Mucosa of descending colon (tissue), 3 donors: ENCODE measurements at regions not wholly inside any gene's neighbourhood (a gene's known extent, or its start where the extent isn't known, plus 50 kb on each side); places are given as distances from the start of the nearest gene placed in this dataset.

Experiments used
- ATAC-seq: fragments of 200-7000 bp; cut with Tn5 transposase; one replicate; pipeline ENCODE4 v1.9.1; 2020; ENCODE audit warnings: mild to moderate bottlenecking, moderate library complexity
- DNase-seq, 3 donors: peaks; one replicate each; pipeline ENCODE4 v3.0.0-alpha.2; 2020
- H3K36me3 ChIP-seq: fragments of 200-600 bp; one replicate; pipeline ENCODE4 v1.8.0; 2021; ENCODE audit warnings: low read depth, mild to moderate bottlenecking
- H3K4me1 ChIP-seq: fragments of 200-600 bp; one replicate; pipeline ENCODE4 v1.8.0; 2021; ENCODE audit warnings: low read depth, mild to moderate bottlenecking
- H3K4me3 ChIP-seq: fragments of 200-600 bp; one replicate; pipeline ENCODE4 v1.8.0; 2021; ENCODE audit warnings: mild to moderate bottlenecking
- H3K9me3 ChIP-seq: fragments of 200-600 bp; one replicate; pipeline ENCODE4 v1.8.0; 2021; ENCODE audit warnings: mild to moderate bottlenecking
- CTCF ChIP-seq: fragments of 200-600 bp; IDR thresholded peaks from one replicate; pipeline ENCODE4 v1.8.0; 2022; ENCODE audit warnings: antibody characterized with exemption, mild to moderate bottlenecking
- intact Hi-C, 2 donors: fragments of 100-400 bp; cut with DNase I in 1 of 2; cut with micrococcal nuclease in 1 of 2; formaldehyde crosslinking; loops; one replicate each; pipeline versions ENCODE4 v1.11.0 to v1.11.1; 2022; cut with DNase I, micrococcal nuclease
- donor health status: DM: no; HTN: no; CAD: no; lungs with moderate emphysema.
- donor health status: DM: no; HTN: no; CAD: no.
- donor health status: DM: no; HTN: yes; CAD: no.

DNA sequence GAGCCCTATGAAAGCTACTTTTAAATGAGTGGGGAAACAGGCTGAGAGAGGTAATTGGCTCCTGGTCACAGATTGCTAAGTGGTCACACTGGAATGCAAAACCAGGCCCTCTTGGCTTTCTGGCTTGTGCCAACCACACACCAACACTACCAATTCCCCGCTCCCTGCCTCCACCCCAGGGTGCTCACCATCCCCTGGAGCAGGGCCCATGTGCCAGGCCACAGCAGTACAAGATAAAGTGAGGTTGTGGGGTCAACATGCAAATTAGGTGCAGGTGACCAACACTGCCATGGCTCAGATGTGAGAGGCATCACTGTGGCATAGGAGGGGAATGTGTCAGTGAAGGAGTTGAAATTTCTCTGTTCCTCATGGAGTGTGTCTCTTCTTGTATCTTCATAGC lies 312.5 kb downstream of the MYCN start:
- no peaks in the 10 kb centered on the region for H3K36me3 ChIP-seq
- DNase-seq = no peak
- intact Hi-C loops = no loop called here
- ATAC-seq = no peak
- H3K9me3 ChIP-seq = no peaks in the 10 kb centered on the region
- TF ChIP-seq CTCF = no peak
- H3K4me1 ChIP-seq = no peaks in the 10 kb centered on the region
- no peak overlapping the region for H3K4me3 ChIP-seq

DNA sequence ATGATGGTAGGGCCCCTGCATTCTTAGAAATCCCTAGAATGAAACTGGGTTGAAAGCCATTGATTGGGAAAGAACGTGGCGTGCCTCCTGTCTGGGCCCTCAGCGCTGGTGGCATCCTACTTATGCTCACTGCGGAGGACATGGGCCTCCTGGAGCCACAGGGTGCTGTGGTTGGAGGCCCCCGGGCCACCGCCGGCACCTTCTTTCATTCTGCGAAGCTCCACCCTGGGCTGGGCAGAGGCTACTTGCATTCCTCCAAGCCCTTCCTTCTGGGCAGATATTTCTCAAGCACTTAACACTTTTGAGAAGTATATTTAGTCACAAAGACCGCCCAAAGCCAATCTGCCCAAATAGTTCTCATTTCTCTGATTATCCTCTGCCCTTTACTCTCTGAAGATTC lies 311.9 kb downstream of the MYCN start:
- Histone ChIP-seq H3K4me1 (no peaks in the 10 kb centered on the region), H3K36me3 (no peaks in the 10 kb centered on the region), H3K4me3 (no peak overlapping the region), H3K9me3 (no peaks in the 10 kb centered on the region)
- DNase-seq (no peak), ATAC-seq (no peak)
- intact Hi-C loops = no loop called here
- no peak for TF ChIP-seq CTCF

DNA sequence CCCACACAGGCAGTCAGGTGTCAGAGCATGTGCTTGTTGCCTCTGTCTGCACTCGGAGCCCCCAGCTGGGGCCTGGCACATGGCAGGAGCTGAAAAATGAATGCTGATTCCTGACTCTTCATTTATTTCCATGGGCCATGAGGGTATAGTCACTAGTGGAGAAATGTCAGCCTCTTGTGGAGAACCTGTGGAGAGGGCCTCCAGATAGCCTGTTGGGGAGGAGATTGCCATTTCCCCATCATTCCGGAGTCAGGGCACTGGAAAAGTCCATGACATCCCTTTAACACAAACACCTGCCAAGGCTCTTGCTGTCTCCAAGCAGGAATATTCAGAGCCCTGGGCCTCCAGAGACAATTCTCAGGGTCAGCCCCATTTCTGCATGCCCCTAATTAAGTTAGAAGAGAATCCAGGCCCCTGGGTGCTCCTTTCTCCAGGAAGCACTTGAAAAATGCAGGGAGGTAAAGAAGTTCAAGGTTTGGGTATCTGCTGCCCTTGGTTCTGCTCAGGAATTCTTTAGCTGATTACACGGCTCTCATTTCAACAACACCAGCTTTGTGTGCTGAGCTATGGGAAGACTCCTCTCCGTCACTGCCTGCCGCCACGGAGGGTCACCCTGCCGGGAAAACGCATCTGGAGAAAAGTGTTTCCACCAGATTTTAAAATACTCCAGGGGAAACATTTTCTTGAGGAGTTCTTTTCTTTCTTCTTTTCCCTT lies 311.3 kb downstream of the MYCN start:
- Histone ChIP-seq H3K4me3 (no peak overlapping the region), H3K4me1 (no peaks in the 10 kb centered on the region), H3K9me3 (no peaks in the 10 kb centered on the region), H3K36me3 (no peaks in the 10 kb centered on the region)
- no peak for TF ChIP-seq CTCF
- ATAC-seq (no peak), DNase-seq (no peak)
- intact Hi-C loops = no loop called here

DNA sequence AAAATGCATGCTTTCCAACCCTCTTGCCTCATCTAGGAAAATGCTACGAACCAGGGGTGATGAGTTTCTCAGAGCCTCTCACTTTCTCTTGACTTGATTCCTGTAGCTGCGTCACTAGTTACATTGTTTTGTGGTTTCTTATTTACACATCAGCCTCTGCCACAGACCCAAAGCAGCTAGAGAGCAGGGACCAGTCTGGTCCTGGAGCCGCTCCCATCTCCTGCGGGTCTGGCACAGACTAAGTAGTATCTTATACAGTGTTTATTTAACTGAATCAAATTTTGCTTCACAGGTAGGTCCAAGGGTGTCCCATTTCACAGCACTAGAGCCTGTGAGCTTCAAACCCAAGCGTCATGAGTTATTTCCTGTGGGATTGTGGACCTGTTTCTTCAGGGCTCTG lies 310.5 kb downstream of the MYCN start:
- H3K4me1 ChIP-seq = no peaks in the 10 kb centered on the region
- ATAC-seq (no peak), DNase-seq (no peak)
- H3K9me3 ChIP-seq = no peaks in the 10 kb centered on the region
- no peaks in the 10 kb centered on the region for H3K36me3 ChIP-seq
- intact Hi-C loops = no loop called here
- H3K4me3 ChIP-seq = no peak overlapping the region
- TF ChIP-seq CTCF = no peak

DNA sequence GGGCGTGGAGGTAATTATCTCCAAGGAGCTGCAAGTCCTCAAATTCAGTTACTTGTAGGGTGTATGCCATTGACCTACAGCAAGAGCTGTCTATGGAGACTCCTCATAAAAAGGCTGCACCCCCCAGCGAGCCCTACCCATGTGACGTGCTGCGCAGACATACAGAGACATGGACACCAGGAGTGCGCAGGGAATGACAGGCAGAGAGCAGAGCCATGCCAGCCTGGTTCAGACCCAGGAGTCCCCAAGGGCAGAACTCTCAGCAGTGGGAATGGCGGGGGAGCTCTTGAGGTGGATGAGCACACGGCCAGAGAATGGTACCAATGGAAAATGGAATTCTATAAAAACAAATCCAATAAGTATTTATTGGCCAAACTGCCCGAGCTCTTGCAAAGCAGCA lies 310.1 kb downstream of the MYCN start:
- Histone ChIP-seq H3K36me3 (no peaks in the 10 kb centered on the region), H3K4me3 (no peak overlapping the region), H3K4me1 (no peaks in the 10 kb centered on the region), H3K9me3 (no peaks in the 10 kb centered on the region)
- no peak for DNase-seq
- intact Hi-C loops = no loop called here
- TF ChIP-seq CTCF = no peak
- ATAC-seq = no peak

GRCh38 chr2:16250056-16250425 lies 309.7 kb downstream of the MYCN start:
- intact Hi-C loops = no loop called here
- no peaks in the 10 kb centered on the region for H3K36me3 ChIP-seq
- TF ChIP-seq CTCF = no peak
- H3K4me3 ChIP-seq = no peak overlapping the region
- ATAC-seq (no peak), DNase-seq (no peak)
- H3K4me1 ChIP-seq = no peaks in the 10 kb centered on the region
- no peaks in the 10 kb centered on the region for H3K9me3 ChIP-seq
